ENCODE measurements at regions not wholly inside any gene's neighbourhood (a gene's known extent, or its start where the extent isn't known, plus 50 kb on each side); places are given as distances from the start of the nearest gene placed in this dataset.

- TF ChIP-seq EZH2 (IDR thresholded peaks at IDR 0.05) = no peak
- TF ChIP-seq POLR2AphosphoS5 (IDR thresholded peaks at IDR 0.05; ENCODE audit: borderline replicate concordance, low read depth, low read length) = no peak
- no peak for TF ChIP-seq FOXP2 (optimal IDR thresholded peaks at IDR 0.05; ENCODE audit: control extremely low read depth, extremely low read length, insufficient read depth)
Measured at GRCh38 chr15:31954374-31955172, 75.7 kb upstream of the CHRNA7 start.
